GM18498 (cell line): ENCODE measurements at regions not wholly inside any gene's neighbourhood (a gene's known extent, or its start where the extent isn't known, plus 50 kb on each side); places are given as distances from the start of the nearest gene placed in this dataset.

ENCODE experiments used
- ATAC-seq: cut with Tn5 transposase; IDR thresholded peaks from one replicate; pipeline ENCODE4 v1.9.1; 2021; ENCODE audit warnings: mild to moderate bottlenecking, moderate library complexity; ENCODE audit not compliant: unreplicated experiment

DNA sequence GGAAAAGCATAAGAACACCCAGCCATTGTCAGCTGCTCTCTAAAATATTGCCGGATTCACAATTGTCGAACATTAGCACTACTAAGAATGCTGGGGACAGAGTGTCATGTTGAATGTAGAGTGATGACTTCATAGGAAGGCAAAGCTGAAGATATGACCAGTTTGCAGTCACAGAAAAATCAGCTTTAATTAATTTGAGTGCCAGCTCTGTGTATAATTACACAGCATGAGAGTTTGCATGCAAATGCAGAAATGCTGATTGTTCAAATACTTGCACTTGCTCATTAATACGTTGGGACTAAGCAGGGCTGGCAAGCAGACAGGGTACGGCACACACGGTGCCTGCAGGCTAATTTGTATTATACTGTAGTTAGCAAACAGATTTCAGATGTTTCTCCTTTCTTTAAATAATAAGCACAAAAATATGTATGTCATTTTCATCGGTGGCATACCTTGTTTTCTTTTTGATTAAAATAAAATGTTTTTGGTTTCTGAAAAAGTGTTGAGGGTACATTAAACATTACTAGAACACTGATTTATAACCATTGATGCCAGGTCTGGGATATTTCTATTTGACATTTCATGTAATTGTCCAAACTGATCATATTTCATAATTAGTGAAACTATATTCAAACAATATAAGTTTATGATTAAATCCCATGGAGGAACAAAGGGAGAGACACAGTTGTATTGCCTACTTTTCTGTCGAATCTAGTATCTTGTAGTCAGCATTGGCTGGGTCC is 99.8 kb upstream of the ADGRL2 start:
- ATAC-seq: no peak

DNA sequence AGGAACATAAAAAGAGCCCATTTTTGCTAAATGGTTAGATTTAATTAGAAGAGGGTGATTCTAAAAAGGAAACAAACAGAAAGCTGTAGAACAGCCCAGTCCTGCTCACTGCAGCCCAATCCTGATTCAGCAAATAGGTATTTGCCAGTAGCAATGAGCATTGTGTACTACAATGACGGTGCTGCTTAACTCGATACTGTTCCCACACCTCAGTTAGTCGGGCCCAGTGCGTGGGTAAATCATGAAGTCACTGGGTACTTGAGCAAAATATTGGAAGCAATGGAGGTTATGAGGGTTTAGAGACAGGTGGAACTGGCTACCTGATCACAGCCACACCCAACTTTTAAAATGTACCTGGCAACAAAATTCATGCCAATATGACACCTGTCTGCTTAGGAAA is 101.5 kb upstream of the ADGRL2 start:
- no peak for ATAC-seq

DNA sequence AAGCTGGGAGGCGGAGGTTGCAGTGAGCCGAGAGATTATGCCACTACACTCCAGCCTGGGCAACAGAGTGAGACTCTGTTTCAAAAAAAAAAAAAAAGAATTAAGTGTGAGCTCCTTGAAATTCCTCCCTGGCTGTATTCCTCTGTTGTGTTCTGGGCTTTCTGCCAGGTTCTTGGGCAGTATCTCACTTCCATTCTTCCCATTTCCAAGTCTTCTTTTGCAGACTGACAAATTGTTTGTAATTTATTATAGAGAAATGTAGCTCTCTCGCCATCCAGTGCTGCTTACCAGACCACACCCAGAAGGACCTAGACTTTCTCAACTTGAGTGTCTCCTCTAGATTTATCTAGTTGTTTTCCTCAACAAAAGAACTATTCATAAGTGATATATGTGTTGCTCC is 105.0 kb upstream of the ADGRL2 start:
- no peak for ATAC-seq

DNA sequence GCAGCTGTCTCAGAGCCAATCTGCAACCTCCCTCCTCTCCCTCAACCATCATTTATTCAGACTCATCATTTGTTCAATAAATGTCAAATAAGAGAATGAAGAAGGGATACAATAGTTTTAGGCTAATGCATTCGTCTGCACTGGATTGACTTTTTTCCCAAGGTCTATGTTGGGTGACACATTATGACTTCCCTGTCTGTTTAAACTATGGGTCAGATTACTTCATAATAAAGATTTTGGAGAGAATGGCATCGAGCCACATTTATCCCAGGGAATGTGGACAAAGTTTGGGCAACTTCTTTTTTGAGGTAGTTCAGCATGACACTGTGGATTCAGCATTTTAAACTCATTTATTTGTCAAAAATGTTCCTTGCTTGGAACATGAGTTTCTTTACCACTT is 107.4 kb upstream of the ADGRL2 start:
- ATAC-seq: no peak

DNA sequence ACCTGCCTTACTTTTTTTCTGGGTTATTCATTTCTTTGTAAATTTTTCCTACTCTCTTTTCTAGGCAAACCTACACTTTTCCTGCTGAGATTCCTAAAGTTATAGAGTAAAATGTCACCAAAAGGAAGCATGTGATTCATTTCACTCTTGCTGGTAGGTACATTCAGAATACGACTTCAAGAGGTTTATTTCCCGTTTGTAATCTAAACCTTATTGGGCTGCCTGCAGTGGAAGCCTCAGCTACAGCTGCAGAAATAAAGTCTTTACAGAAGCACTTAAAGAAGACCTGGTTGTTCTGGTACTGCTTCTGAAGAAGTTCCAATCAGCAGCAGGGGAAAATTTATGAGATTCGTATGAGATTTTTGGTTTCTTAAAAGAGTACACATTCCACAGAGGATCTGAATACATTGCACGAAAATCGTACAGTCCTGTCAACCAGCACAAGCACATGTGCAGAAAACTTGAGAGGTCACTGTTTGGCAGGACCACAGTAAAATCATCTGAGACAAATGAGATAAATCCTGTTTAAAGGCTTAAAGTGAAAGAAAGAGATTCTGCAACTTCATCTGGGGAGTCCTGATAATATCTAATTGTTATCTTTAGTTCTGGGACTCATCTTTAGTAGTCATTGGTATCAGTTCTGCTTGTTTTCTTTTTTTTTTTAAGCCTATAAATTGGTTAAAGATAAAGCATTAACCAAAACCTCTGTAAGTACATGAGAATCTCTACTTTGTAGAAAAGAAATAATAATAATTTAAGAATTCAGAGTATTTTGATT is 109.9 kb upstream of the ADGRL2 start:
- ATAC-seq: no peak

DNA sequence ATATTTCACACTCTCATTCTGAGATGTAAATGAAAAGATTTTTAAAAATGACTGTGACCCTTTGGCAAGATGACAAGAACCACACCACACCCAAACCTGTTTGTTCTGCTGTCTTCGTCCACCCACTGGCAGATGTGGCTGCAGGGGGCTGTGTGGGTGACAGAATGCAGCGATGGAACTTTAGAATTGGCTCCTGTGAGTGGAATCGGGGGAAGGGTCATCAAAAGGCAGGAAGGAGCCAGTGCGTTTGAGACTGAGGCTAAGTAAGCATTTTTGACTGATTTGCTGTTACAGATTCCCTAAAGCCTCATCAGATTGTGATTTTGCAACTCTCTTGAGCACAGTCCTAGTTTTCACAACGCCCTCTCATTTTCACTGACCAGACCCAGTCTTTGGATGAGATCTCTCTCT is 111.2 kb upstream of the ADGRL2 start:
- ATAC-seq: no peak

DNA sequence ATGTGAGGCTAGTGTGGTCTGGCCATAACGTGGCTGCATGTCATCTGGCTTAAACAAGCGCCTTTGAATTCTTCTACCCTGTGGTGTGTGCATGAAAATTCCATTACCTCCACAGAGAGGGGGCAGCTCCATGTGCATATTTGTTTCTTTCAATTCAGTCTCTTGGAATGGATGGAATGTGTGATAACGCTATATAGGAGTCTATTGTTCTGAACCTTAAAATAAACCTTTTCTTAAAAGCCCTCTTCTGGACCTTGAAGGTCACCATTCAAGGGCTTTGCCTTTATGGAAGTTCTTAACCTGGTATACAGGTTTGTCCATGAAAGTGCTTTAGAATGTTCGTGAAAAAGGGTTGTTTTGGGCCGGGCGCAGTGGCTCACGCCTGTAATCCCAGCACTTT is 118.2 kb upstream of the ADGRL2 start:
- ATAC-seq: no peak

DNA sequence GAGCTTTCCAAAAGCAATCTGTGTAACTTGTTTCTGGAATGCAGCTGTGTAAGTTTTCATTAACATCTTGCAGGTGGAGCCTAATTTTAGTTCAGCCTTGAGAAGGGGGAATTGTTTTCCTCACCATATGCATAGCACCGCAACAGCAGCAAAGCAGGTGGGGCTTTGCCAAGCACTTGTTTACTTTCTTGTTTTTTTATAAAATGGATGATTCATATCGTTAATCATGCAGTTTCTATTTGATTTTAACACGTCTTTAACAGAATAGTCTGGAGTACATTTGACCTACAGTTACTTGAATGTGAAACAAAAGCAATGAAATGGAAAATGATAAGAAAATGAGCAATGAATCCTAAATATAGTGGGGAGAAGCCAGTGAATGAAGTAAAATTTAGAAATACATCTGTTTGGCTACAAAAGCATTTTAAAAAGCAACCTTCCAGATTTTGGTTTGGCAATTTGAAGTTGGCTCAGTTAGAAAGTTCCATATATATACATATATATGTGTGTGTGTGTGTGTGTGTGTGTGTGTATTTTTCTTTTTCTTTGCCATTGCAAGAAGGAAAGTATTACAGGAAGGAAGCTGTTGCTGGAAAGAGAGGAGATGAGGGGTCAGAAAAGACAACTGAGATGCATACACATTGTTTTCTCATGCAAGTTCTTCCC is 119.0 kb upstream of the ADGRL2 start:
- ATAC-seq: no peak

DNA sequence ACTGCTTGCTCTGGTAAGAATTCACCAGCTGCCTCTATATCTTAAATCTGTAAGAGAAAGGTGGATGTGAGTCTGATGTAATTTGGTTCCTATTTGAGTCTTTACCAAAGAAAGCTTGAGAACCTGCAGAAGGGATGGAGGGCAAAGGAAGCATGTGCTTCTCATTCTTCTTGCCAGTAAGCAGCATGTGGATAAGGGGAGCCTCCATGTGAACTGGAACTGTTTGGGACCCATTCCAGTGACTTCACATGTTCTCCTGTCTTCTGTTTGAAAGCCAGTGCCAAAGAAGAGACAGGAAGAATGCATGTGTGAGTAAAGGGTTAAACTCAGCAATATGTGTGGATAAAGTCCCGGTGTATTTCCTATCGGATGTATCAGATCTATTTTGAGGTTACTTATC is 119.6 kb upstream of the ADGRL2 start:
- no peak for ATAC-seq

DNA sequence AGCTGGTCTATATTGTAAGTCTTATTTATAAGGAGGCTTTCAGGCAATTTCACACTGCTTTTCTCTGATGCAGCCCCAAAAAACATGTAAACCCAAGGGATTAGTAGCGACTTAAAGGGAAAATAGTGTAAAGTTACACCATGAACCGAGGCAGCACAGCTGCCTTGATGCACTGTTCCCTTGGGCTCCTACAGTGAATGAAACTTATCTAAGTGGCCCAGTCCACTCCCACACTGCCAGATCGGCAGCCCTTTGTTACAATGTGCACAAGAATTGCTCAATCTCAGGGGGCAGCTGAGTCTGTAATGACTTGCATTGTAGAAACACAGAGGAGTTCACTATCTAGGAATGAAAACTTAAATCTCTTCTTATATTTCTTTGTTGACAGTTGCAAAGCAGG is 120.8 kb upstream of the ADGRL2 start:
- ATAC-seq: no peak

DNA sequence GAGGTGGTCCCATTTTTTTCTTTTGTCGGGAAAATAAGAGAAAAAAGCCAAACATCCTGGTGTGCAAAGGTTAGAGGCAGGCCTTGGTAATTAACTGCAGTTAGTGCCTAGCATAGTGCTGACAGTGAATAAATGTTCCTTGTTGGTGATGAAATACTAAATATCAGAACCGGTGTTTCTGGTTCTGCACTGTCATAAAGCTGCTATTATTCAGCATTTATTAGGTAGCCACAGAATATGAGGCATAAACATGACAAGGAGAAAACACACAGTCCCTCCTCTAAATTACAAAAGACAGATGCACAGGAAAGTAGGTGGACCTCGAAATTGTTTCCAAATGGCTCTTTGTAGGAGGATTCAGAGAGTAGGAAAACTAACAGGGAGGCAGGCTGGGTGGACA is 122.0 kb upstream of the ADGRL2 start:
- ATAC-seq: no peak

DNA sequence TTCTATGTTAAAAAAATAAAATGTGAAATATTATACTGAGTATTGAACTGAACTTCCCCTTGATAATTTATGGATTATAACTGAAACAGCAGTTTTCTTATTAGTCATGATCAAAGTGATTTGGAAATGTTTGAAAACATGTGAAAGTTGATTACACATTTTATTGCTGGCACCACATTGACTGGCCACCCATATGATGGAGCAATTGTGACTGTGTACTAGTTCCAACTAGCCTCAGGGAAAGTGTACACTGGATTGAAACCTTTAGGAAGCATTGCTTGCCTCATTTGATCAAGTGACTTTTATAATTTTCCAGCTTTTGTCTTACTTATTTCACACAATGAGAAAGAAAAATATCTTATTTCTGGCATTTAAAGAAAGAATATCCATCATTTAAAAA is 128.0 kb upstream of the ADGRL2 start:
- ATAC-seq: no peak

DNA sequence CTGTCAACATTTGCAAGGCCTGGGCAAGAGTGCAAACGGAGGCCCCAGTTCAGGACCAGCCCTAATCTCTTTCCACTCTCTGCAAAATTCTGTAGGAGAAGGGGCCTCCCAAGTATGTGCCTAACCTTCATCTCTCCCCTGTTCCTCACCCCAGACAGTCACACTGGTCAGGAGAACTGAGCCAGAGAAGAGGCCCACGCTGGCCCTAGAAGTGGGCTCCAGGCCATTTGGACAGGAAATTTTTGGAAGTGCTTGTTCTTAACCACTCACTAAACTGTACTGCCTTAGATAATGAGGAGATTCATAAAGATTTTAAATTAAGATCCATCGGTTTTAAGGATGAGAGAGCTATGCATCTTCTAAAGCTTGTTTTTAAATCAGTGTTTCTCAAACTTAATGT is 129.7 kb upstream of the ADGRL2 start:
- ATAC-seq: no peak

DNA sequence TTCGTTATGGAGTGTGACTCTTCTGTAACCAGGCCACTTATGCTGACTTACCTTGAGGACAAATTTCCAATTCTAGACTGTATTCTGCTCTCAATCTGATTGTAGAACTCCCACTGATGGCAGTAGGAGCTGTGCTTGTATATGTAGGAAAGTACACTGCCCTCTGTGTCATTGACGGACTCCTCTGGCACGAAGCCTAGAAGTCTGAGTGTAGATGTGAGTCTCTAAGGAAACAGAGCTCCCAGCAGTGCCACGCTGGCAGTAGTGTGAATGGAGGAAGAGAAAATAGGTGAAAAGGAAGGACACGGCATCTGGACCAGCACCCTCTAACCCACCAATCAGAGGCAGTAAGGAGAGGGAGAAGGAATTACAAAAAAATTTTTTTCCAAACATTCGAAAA is 130.4 kb upstream of the ADGRL2 start:
- ATAC-seq: no peak

DNA sequence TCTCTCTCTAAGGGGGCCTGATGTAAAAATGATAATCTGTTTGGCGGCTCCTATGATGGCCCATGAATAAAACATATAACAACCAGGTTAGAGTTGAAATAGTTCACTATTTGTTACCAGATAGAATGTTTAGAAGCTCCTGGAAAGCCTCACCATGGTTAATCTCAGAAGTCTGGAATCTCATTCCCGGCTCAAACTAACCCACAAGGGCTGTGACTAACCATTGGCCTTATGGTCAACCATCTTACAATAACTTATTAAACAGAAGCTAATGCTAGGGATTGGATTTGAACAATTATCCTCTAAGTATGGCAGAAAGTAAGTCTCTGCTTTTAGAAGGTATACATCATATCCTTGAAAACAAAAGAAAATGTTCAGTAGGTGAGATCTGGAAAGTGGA is 134.1 kb upstream of the ADGRL2 start:
- no peak for ATAC-seq

DNA sequence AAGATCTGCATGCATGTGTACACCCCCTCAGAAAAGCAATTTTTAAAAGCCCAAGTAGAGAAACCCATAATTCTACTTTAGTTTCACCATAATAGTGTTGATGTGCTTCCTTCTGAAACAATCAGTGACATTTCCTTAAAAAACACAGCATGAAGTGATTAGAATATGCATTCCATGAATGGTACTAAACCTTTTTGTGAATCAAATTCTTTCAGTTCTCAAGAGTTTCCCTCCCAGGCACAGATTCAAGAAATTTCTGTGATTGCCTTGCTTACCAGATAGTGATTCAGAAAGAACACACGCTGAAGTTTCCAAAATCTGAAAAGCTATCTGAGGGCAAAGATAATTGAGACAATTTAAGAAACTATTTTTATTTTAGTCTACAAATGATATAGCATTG is 136.4 kb upstream of the ADGRL2 start:
- ATAC-seq: no peak

DNA sequence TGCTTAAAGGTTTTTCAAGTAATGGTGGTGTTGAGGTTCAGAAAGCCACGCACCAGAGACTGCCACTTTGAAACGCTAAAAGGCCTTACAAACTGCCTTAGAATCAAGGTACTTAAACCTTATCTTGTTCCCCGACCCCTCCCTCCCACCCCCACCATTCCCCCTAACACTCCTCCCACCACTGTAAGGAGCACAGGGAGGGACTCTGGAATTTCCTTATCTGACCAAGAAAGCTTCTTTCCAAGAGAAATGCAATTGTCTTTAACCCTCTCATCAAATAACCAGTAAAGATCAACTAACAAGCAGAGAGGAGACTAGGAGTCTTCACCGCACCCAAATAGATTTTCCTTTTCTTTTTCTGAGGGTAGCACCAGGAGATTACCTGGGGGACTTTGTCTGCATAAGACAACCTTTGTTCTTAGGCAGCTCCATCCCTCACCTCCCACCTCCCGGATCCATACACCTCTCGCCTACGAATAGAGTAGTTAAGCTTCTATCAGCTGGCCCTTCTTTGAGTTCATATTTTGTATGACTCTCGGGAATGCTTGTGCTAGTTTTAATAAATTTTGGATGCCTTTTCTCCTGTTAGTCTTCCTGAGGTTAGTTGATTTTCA is 137.7 kb upstream of the ADGRL2 start:
- no peak for ATAC-seq

DNA sequence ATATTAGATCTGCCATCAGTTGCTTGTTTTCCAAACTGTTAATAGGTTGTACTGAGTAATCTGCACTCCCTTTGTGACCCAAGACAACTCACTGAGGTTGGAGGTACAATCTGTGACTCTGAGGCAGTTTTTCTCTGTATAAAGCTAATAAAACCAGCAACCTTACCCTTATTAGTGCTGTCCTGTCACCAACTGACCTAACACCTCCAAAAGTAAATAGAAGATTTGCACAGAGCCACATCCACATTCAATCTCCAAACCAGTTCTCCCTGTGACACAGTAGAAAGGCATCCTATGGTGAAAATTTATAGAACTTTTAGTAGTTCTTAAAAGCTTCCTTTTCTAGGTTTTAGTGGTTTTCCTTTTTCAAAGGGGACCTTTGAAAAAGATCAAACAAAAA is 140.4 kb upstream of the ADGRL2 start:
- ATAC-seq: no peak

DNA sequence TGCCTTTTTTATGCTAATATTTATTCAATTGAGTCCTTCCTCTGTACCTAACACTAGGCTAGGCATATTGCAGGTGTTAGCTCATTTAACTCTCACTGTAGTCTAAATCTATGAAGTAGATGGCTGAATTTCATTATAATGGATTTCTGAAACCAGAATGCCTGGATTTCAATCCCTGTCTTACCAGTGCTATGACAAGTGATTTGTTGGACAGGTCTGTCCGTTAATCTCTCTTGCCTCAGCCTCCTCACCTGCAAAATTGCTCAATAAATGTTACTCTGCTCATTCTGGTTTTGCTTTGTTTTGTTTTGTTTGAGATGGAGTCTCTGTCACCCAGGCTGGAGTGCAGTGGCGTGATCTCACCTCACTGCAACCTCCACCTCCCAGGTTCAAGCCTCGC is 146.1 kb upstream of the ADGRL2 start:
- no peak for ATAC-seq

DNA sequence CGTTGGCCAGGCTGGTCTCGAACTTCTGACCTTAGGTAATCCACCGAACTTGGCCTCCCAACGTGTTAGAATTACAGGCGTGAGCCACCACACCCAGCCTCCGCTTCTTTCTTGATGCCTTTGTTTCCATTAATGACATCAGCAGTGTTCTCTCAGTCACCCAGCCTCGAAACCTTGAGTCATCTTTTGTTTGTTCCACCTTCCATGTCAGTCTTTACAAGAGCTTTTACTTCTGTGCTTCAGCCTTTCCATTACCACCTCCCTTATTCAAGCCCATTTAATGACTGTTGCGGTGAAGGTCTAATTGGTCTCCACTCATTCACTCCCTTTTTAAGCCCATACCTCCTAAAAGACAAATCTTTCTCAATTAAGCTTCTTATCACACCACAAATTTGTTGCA is 146.6 kb upstream of the ADGRL2 start:
- no peak for ATAC-seq

DNA sequence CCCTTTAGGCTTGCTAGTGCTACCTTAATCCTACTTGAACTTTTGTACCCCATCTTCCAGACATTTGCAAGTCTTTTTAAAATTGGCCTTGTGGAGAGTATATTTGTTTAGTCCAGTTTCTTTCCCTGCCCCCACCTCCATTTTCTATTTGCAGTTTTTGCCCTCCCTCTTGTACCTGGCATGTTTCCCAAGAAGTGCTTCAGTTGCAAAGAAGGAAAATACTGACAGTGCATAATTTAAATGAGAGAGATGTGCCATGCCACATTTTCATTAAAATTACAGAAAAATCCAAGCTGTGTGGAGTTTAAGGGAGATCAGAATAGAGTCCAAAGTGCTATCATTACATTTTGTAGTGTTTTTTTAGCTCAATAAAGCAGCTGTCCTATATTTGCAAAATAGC is 150.0 kb upstream of the ADGRL2 start:
- no peak for ATAC-seq

DNA sequence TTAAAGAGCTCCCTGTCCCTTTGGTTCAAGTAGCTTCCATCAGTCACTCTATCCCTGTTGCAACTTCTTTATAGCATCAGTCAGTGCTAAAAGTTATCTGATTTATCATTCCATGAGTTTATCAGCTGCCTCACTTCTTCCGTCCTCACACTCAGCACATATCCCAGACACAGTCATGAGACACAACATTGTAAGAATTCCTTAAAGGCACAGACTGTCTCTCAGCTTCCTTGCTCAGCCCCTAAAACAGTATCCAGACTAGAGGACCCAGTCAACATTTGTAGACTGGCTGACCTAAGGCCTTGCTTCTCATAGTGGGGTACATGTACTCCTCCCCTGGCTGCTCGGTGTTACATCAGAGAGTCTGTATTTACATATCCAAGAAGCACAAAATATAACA is 164.9 kb upstream of the ADGRL2 start:
- no peak for ATAC-seq
